HCT116 (cell line): ENCODE measurements at regions not wholly inside any gene's neighbourhood (a gene's known extent, or its start where the extent isn't known, plus 50 kb on each side); places are given as distances from the start of the nearest gene placed in this dataset.

ENCODE experiments used
- ATAC-seq: fragments of 200-7000 bp; cut with Tn5 transposase; 2 replicates; pipeline ENCODE4 v1.9.1; 2020; ENCODE audit warnings: mild to moderate bottlenecking, moderate library complexity
- BruUV-seq: library from RNA; stranded (reverse); fragments of 400-500 nt; replicated peaks from 2 replicates; lab custom pipeline; 2021; lab: Mats Ljungman, UMichigan
- CTCF ChIA-PET: fragments of 300-600 bp; sonication (Branson Sonifier 250); formaldehyde crosslinking; loops from one replicate; lab custom pipeline; 2021; ENCODE audit warnings: antibody characterized with exemption; lab: Charles Lee
- POLR2A ChIA-PET: fragments of 300-600, 350-600 bp; sonication (Branson Sonifier 250); formaldehyde crosslinking; loops from one replicate; lab custom pipeline; 2021; ENCODE audit warnings: antibody characterized with exemption; lab: Charles Lee
- RAD21 ChIA-PET, 2 experiments: fragments of 300-600 bp; sonication (Branson Sonifier 250); formaldehyde crosslinking; loops; one replicate each; lab custom pipeline; 2023; ENCODE audit warnings: low total read pairs in 2 of 2; ENCODE audit not compliant: uncharacterized antibody in 2 of 2, unreplicated experiment in 2 of 2, low non-redundant PET in 1 of 2; lab: Charles Lee
- DNase-seq: peaks from one replicate; pipeline ENCODE4 v3.0.0-alpha.2; 2010; ENCODE audit warnings: low read depth, low spot score
- H2AFZ ChIP-seq: fragments of 200-600 bp; shearing (Covaris generic), sonication (generic); 2 replicates; pipeline ENCODE4 v1.6.1; 2017; ENCODE audit warnings: low read depth, mixed run types, mixed read lengths, antibody characterized with exemption, low read length; ENCODE audit not compliant: poor library complexity, severe bottlenecking
- H3K27ac ChIP-seq: 2 replicates; pipeline ENCODE4 v1.5.1; 2012; ENCODE audit warnings: low read depth, low read length
- H3K27me3 ChIP-seq: fragments of 200-600 bp; sonication (generic); 2 replicates; pipeline ENCODE4 v1.6.1; 2016; ENCODE audit warnings: mixed run types, low read length, mixed read lengths; ENCODE audit not compliant: insufficient read depth
- H3K36me3 ChIP-seq, 2 experiments: fragments of 200-500 bp in 1 of 2; fragments of 200-600 bp in 1 of 2; sonication (Bioruptor generic) in 1 of 2; sonication (generic) in 1 of 2; 2 replicates each; pipeline versions ENCODE4 v1.5.1 to v1.6.1; 2014 to 2016; ENCODE audit warnings: low read length in 2 of 2, inconsistent platforms in 1 of 2, mixed read lengths in 1 of 2, mixed run types in 1 of 2; ENCODE audit not compliant: insufficient read depth in 2 of 2, control insufficient read depth in 1 of 2
- H3K4me1 ChIP-seq, 2 experiments: fragments of 200-600 bp in 1 of 2; sonication (generic) in 1 of 2; 2 replicates each; pipeline versions ENCODE4 v1.5.1 to v1.6.1; 2012 to 2017; ENCODE audit warnings: low read length in 2 of 2, inconsistent platforms in 1 of 2, mild to moderate bottlenecking in 1 of 2, mixed read lengths in 1 of 2, mixed run types in 1 of 2, moderate library complexity in 1 of 2; ENCODE audit not compliant: insufficient read depth in 2 of 2, control insufficient read depth in 1 of 2
- H3K4me2 ChIP-seq: fragments of 200-600 bp; sonication (generic); 2 replicates; pipeline ENCODE4 v1.6.1; 2017; ENCODE audit warnings: mixed run types, low read length, mixed read lengths
- H3K4me3 ChIP-seq, 2 experiments: fragments of 200-600 bp in 1 of 2; sonication (generic) in 1 of 2; replicated peaks in 1 of 2; 2 replicates each; pipeline ENCODE4 v1.5.1; 2011 to 2016; ENCODE audit warnings: low read length in 2 of 2, control low read depth in 1 of 2, low read depth in 1 of 2, mild to moderate bottlenecking in 1 of 2, mixed read lengths in 1 of 2, mixed run types in 1 of 2
- H3K79me2 ChIP-seq: fragments of 200-600 bp; sonication (generic); 2 replicates; pipeline ENCODE4 v1.6.1; 2017; ENCODE audit warnings: mild to moderate bottlenecking, mixed run types, low read length, moderate library complexity, mixed read lengths; ENCODE audit not compliant: insufficient read depth
- H3K9ac ChIP-seq: fragments of 200-600 bp; sonication (generic); 2 replicates; pipeline ENCODE4 v1.6.1; 2016; ENCODE audit warnings: low read length, mixed read lengths
- H3K9me2 ChIP-seq: fragments of 200-600 bp; sonication (generic), shearing (Covaris generic); 2 replicates; pipeline ENCODE4 v1.6.1; 2017; ENCODE audit warnings: mixed run types, mild to moderate bottlenecking, moderate library complexity; ENCODE audit not compliant: insufficient read depth
- H3K9me3 ChIP-seq, 2 experiments: fragments of 200-500 bp in 1 of 2; fragments of 200-600 bp in 1 of 2; sonication (Bioruptor generic) in 1 of 2; sonication (generic) in 1 of 2; 2 replicates each; pipeline ENCODE4 v1.6.1; 2014 to 2017; ENCODE audit warnings: low read length in 2 of 2, mixed read lengths in 2 of 2, inconsistent platforms in 1 of 2, low read depth in 1 of 2, mild to moderate bottlenecking in 1 of 2, mixed run types in 1 of 2, moderate library complexity in 1 of 2; ENCODE audit not compliant: control insufficient read depth in 1 of 2, insufficient read depth in 1 of 2
- H4K20me1 ChIP-seq: fragments of 200-600 bp; sonication (generic), shearing (Covaris generic); 2 replicates; pipeline ENCODE4 v1.6.1; 2017; ENCODE audit warnings: mixed run types, mild to moderate bottlenecking, moderate library complexity; ENCODE audit not compliant: insufficient read depth
- CEBPB ChIP-seq: IDR thresholded peaks from 2 replicates; pipeline ENCODE4 v1.6.1; 2012; ENCODE audit warnings: low read depth
- EZH2 ChIP-seq: fragments of 200-600 bp; sonication (generic); IDR thresholded peaks from 2 replicates; pipeline ENCODE4 v1.6.1; 2017; ENCODE audit warnings: antibody characterized with exemption, mixed run types
- POLR2A ChIP-seq: IDR thresholded peaks from 2 replicates; pipeline ENCODE4 v1.7.0; 2011; ENCODE audit warnings: borderline replicate concordance; ENCODE audit not compliant: insufficient read depth, insufficient read length; ENCODE audit errors: extremely low read depth
- POLR2AphosphoS5 ChIP-seq: IDR thresholded peaks from 2 replicates; pipeline ENCODE4 v1.6.1; 2011; ENCODE audit warnings: mild to moderate bottlenecking, low read depth, low read length, moderate library complexity
- SIN3A ChIP-seq: IDR thresholded peaks from 2 replicates; pipeline ENCODE4 v1.6.1; 2012; ENCODE audit warnings: low read depth
- SP1 ChIP-seq: IDR thresholded peaks from 2 replicates; pipeline ENCODE4 v1.6.1; 2012; ENCODE audit warnings: low read depth
- YY1 ChIP-seq: IDR thresholded peaks from 2 replicates; pipeline ENCODE4 v1.6.1; 2011; ENCODE audit warnings: low read length, low read depth, moderate library complexity, mild to moderate bottlenecking; ENCODE audit not compliant: insufficient replicate concordance; ENCODE audit errors: extremely low read depth
- ZFX ChIP-seq: fragments of 450-650 bp; IDR thresholded peaks from 2 replicates; pipeline ENCODE4 v1.6.1; 2017
- ZNF274 ChIP-seq: fragments of 200-500 bp; sonication (Bioruptor generic); IDR thresholded peaks from 2 replicates; pipeline ENCODE4 v1.6.1; 2014; ENCODE audit warnings: mild to moderate bottlenecking, low read depth, low read length, inconsistent platforms
- intact Hi-C: fragments of 100-400 bp; cut with micrococcal nuclease; formaldehyde crosslinking; loops from 2 replicates; pipeline ENCODE4 v1.10.0; 2022
- TF ChIP-seq, protein P1 (sequence below): IDR thresholded peaks from 2 replicates; pipeline ENCODE4 v1.6.1; 2012; ENCODE audit warnings: low read depth
- TF ChIP-seq, protein P2 (sequence below): IDR thresholded peaks from 2 replicates; pipeline ENCODE4 v1.6.1; 2012

GRCh38 chr6:47391675-47392074 is 82.0 kb upstream of the TNFRSF21 start:
- Histone ChIP-seq H3K9me2 (0 out of 2 replicates have a peak, but pooled peaks cover 2% of the 10 kb centered on the region), H3K27me3 (no peaks in the 10 kb centered on the region), H3K27ac (no peak overlapping the region), H3K4me1 (peaks cover 0 to 6% of the 10 kb centered on the region in 2 experiments; a peak in 1 of 4 replicates), H3K4me2 (no peak overlapping the region), H3K9ac (no peak overlapping the region), H3K36me3 (no peaks in the 10 kb centered on the region), H4K20me1 (no peaks in the 10 kb centered on the region), H3K4me3 (no peak overlapping the region)
- no TSS peak for BruUV-seq
- ChIA-PET POLR2A (no interaction called here), RAD21 (no interaction called here)
- no peak for DNase-seq
- intact Hi-C loops: no loop called here
- TF ChIP-seq SIN3A (no peak), ZFX (no peak), POLR2AphosphoS5 (no peak)
- TF ChIP-seq, protein P1, sequence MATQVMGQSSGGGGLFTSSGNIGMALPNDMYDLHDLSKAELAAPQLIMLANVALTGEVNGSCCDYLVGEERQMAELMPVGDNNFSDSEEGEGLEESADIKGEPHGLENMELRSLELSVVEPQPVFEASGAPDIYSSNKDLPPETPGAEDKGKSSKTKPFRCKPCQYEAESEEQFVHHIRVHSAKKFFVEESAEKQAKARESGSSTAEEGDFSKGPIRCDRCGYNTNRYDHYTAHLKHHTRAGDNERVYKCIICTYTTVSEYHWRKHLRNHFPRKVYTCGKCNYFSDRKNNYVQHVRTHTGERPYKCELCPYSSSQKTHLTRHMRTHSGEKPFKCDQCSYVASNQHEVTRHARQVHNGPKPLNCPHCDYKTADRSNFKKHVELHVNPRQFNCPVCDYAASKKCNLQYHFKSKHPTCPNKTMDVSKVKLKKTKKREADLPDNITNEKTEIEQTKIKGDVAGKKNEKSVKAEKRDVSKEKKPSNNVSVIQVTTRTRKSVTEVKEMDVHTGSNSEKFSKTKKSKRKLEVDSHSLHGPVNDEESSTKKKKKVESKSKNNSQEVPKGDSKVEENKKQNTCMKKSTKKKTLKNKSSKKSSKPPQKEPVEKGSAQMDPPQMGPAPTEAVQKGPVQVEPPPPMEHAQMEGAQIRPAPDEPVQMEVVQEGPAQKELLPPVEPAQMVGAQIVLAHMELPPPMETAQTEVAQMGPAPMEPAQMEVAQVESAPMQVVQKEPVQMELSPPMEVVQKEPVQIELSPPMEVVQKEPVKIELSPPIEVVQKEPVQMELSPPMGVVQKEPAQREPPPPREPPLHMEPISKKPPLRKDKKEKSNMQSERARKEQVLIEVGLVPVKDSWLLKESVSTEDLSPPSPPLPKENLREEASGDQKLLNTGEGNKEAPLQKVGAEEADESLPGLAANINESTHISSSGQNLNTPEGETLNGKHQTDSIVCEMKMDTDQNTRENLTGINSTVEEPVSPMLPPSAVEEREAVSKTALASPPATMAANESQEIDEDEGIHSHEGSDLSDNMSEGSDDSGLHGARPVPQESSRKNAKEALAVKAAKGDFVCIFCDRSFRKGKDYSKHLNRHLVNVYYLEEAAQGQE: no peak
- TF ChIP-seq, protein P2, sequence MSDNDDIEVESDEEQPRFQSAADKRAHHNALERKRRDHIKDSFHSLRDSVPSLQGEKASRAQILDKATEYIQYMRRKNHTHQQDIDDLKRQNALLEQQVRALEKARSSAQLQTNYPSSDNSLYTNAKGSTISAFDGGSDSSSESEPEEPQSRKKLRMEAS: no peak
- TF ChIP-seq, all 23 proteins: peak for 0
- H3K9me3 ChIP-seq: no peaks in the 10 kb centered on the region; a peak in 1 of 4 replicates
- CTCF ChIA-PET: no interaction called here
- H2AFZ ChIP-seq: no peak overlapping the region
- ATAC-seq: no peak
- no peaks in the 10 kb centered on the region for H3K79me2 ChIP-seq

DNA sequence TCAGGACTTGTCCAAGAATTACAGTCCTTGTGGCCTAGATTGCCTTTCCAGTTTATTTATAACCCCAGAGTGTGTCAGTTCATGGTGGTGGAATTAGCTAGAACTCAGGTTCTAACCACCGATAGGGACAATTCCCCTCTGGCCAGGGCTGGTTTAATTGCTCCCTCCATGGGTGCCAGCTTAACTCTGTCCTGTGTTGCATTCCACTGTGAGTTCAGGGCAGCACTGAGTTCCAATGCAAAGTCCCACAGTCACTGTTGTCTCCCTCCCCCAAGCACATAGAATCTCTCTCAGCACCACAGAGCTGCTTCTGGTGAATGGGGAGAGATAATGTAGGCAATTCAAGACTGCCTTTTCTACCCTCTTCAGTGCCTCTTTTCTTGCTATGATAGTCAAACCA is 82.5 kb upstream of the TNFRSF21 start:
- Histone ChIP-seq H3K27ac (no peak overlapping the region), H2AFZ (no peak overlapping the region), H3K9me3 (no peaks in the 10 kb centered on the region), H4K20me1 (no peaks in the 10 kb centered on the region), H3K79me2 (no peaks in the 10 kb centered on the region), H3K4me2 (no peak overlapping the region), H3K9me2 (0 out of 2 replicates have a peak, but pooled peaks cover 3% of the 10 kb centered on the region), H3K27me3 (no peaks in the 10 kb centered on the region), H3K4me3 (no peak overlapping the region), H3K4me1 (peaks cover 0 to 6% of the 10 kb centered on the region in 2 experiments; a peak in 1 of 4 replicates), H3K9ac (no peak overlapping the region), H3K36me3 (no peaks in the 10 kb centered on the region)
- ChIA-PET CTCF (no interaction called here), POLR2A (no interaction called here), RAD21 (no interaction called here)
- DNase-seq (no peak), ATAC-seq (no peak)
- intact Hi-C loops: no loop called here
- BruUV-seq: no TSS peak
- TF ChIP-seq ZNF274 (no peak), EZH2 (no peak), SP1 (no peak), YY1 (no peak), ZFX (no peak), SIN3A (no peak), CEBPB (no peak), POLR2A (no peak)
- TF ChIP-seq, protein P1: no peak
